HG02678 (cell line): ENCODE measurements at regions not wholly inside any gene's neighbourhood (a gene's known extent, or its start where the extent isn't known, plus 50 kb on each side); places are given as distances from the start of the nearest gene placed in this dataset.

Experiments
- ATAC-seq: cut with Tn5 transposase; IDR thresholded peaks from one replicate; pipeline ENCODE4 v1.9.1; 2021; ENCODE audit warnings: mild to moderate bottlenecking, moderate library complexity; ENCODE audit not compliant: unreplicated experiment

GRCh38 chr7:25850735-25851134, 301.3 kb upstream of the NFE2L3 start:
- no peak for ATAC-seq

- peak; percentile 73 for ATAC-seq
These were observed 300.4 kb upstream of the NFE2L3 start for GRCh38 chr7:25851332-25852210.

DNA sequence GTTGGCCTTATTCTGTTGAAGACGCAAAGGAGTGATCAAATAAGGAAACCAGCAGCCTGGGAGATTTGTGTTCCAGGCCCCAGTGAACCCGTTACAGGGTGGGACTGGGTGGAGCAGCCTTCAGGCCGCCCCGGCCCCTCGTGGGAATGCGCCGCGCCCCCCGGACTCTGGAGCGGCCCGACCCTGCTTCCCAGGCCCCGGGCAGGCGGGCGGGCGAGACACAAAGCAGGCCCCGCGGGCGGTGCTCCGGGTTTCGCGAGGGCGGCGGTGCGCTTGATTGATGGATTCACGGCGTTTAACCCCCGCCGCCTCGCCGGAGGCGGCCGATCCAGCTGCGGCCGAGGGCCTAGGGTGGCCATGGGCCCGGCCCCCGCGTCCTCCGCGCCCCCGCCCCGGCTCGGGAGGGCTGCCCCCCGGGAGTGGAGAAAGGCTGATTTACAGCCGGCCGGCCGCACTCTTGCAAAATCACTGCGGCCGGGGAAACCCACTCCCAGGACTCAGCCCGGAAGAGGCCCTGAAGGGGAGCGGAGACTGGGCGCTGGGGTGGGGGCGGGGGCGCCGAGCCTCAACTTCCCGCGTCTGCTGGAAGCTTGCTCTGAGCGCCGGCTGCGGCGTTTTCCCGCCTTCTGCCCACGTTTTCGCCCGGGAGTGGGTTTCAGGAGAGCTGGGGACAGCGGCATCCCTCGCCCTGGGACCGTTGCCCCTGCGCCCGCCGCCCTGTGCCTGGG, 299.6 kb upstream of the NFE2L3 start:
- ATAC-seq: no peak

DNA sequence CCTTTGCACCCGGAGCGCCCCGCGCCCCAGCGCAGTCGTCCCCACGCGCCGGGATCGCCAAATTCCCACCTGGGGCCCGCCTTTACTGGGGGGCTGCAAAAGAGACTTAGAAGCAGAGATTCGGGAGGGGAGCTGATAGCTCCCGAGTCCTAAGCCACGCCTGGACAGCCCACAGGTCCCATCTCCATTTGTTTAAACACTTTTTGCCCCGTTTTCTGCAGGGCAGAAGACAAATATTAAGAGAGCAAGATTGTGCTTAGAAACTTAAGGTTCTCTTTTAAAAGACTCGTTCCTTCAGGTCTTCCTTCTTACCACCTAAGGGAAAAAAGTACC, 299.1 kb upstream of the NFE2L3 start:
- ATAC-seq: no peak

DNA sequence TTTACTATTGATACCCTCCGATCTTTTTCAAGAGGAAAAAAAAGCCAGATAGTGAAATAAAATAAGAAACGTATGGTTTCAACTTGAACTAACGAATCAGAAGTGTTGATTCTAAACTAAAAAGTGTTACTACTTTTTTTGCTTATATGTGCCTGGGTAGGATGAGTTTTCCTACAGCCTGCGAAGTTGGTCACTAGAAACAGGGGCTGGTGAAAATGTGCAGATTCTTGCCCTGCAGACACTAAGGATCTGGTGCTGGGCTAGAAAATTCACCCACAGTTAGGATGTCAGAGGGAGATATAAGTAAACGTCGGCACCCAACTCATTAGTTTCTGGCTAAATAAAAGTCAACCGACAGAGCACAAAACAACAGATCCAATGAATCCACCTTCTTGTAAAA, 298.7 kb upstream of the NFE2L3 start:
- no peak for ATAC-seq

- no peak for ATAC-seq
These were observed 297.9 kb upstream of the NFE2L3 start for GRCh38 chr7:25854059-25854458.

GRCh38 chr7:25854608-25855497, 297.1 kb upstream of the NFE2L3 start:
- no peak for ATAC-seq

GRCh38 chr7:25855854-25856782, 295.9 kb upstream of the NFE2L3 start:
- no peak for ATAC-seq

- no peak for ATAC-seq
These were observed 294.5 kb upstream of the NFE2L3 start for GRCh38 chr7:25857376-25858067.

DNA sequence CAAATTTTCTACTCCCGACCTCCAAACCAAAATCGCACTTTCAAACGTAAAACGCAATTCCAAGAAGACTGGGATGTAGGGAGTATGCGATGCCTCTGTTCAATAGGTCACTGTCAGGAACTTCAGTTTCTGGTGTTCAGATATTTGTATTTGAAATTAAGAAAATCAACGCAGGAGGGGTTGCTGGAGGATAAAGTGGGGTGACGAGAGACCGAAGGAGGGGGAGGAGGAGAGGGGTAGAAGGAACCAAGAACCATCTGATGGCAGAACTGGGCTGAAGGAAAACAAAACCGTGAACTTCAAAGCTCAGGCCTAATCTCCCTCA, 293.8 kb upstream of the NFE2L3 start:
- no peak for ATAC-seq

DNA sequence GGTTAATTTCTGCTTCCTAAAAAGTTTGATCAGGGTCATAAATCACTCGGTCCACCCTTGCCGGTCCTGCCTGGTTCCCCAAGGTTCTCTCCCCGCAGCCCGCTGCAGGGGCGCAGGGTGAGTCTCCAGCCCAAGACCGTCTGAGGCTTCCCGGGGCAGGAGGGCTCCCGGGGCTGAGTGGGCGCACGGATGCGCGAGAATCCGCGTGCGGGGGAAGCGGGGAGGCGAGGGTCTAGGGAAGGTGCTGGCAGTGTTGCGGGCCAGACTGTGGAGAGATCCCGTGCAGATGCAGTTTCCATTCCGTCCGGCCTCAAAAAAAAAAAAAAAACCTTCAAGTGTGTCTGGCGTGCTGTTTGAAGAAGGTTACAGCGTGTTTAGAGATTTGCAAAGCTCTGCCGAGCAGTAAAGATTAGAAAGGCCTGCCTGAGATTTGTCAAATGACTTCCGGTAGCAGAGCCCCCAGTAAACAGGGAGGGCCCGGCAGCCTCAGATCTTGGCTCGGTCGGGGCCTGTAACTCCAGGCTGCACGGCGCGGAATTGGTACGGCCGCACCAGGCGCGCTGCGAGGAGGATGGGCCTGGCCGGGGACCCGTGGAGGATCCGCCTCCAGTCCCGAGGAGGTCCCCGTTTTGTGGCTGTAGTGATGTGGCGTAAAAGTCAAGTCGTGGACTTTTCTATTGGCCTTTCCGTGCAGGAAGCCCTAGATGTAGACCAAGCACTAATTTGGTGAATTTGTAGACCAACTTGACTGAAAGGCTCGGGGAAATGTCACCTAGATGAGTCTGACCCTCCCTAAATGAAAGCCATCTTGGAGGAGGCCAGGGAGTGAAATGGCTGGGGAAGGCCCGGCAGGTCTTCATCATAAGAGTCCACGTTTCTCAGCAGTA, 293.2 kb upstream of the NFE2L3 start:
- ATAC-seq: no peak

- ATAC-seq: no peak
These were observed 292.4 kb upstream of the NFE2L3 start for GRCh38 chr7:25859412-25860274.

- ATAC-seq: no peak
These were observed 291.5 kb upstream of the NFE2L3 start for GRCh38 chr7:25860275-25861163.

- ATAC-seq: no peak
These were observed 290.9 kb upstream of the NFE2L3 start for GRCh38 chr7:25861164-25861496.

- no peak for ATAC-seq
These were observed 290.3 kb upstream of the NFE2L3 start for GRCh38 chr7:25861601-25862260.

GRCh38 chr7:25862261-25863004, 289.6 kb upstream of the NFE2L3 start:
- ATAC-seq: peak; percentile 90
